Mesendoderm (in vitro differentiated cells): ENCODE measurements at regions not wholly inside any gene's neighbourhood (a gene's known extent, or its start where the extent isn't known, plus 50 kb on each side); places are given as distances from the start of the nearest gene placed in this dataset.

Experiments
- DNase-seq: peaks from one replicate; pipeline ENCODE4 v3.0.0; 2013
- H2AK5ac ChIP-seq: 2 replicates; pipeline ENCODE4 v1.6.1; 2013; ENCODE audit warnings: low read length, inconsistent platforms
- H2BK120ac ChIP-seq: 2 replicates; pipeline ENCODE4 v1.6.1; 2013; ENCODE audit warnings: low read depth, mild to moderate bottlenecking, low read length, moderate library complexity, mixed read lengths
- H2BK15ac ChIP-seq: replicated peaks from 2 replicates; pipeline ENCODE4 v1.6.1; 2013; ENCODE audit warnings: low read depth, mild to moderate bottlenecking, moderate library complexity
- H2BK5ac ChIP-seq: 2 replicates; pipeline ENCODE4 v1.6.1; 2013; ENCODE audit warnings: low read length, inconsistent platforms
- H3K18ac ChIP-seq: 2 replicates; pipeline ENCODE4 v1.6.1; 2013; ENCODE audit warnings: mild to moderate bottlenecking, low read length, mixed read lengths
- H3K23ac ChIP-seq: one replicate; pipeline ENCODE4 v1.6.1; 2013; ENCODE audit warnings: low read length
- H3K27ac ChIP-seq: 2 replicates; pipeline ENCODE4 v1.5.1; 2013; ENCODE audit warnings: low read depth, mild to moderate bottlenecking, inconsistent platforms, low read length, moderate library complexity
- H3K27me3 ChIP-seq: 2 replicates; pipeline ENCODE4 v1.6.1; 2013; ENCODE audit warnings: low read length, control low read depth, mild to moderate bottlenecking, inconsistent platforms; ENCODE audit not compliant: insufficient read depth, poor library complexity
- H3K36me3 ChIP-seq: 2 replicates; pipeline ENCODE4 v1.6.1; 2013; ENCODE audit warnings: low read length, inconsistent platforms; ENCODE audit not compliant: control insufficient read depth, insufficient read depth
- H3K4ac ChIP-seq: one replicate; pipeline ENCODE4 v1.6.1; 2013; ENCODE audit warnings: low read depth, mild to moderate bottlenecking, low read length, moderate library complexity
- H3K4me1 ChIP-seq: 2 replicates; pipeline ENCODE4 v1.6.1; 2013; ENCODE audit warnings: low read depth, low read length, inconsistent platforms; ENCODE audit not compliant: control insufficient read depth
- H3K4me2 ChIP-seq: 2 replicates; pipeline ENCODE4 v1.6.1; 2013; ENCODE audit warnings: low read length
- H3K4me3 ChIP-seq: 2 replicates; pipeline ENCODE4 v1.5.1; 2013; ENCODE audit warnings: mild to moderate bottlenecking, low read length
- H3K56ac ChIP-seq: one replicate; pipeline ENCODE4 v1.6.1; 2013; ENCODE audit warnings: low read length
- H3K79me1 ChIP-seq: 2 replicates; pipeline ENCODE4 v1.6.1; 2013; ENCODE audit warnings: low read length, inconsistent platforms
- H3K79me2 ChIP-seq: 2 replicates; pipeline ENCODE4 v1.6.1; 2013; ENCODE audit warnings: mild to moderate bottlenecking, low read length; ENCODE audit not compliant: control insufficient read depth, insufficient read depth
- H3K9ac ChIP-seq: 2 replicates; pipeline ENCODE4 v1.6.1; 2013; ENCODE audit warnings: low read length, inconsistent platforms
- H4K5ac ChIP-seq: one replicate; pipeline ENCODE4 v1.6.1; 2013; ENCODE audit warnings: low read length
- H4K8ac ChIP-seq: one replicate; pipeline ENCODE4 v1.6.1; 2013; ENCODE audit warnings: low read depth, mild to moderate bottlenecking, control low read depth, low read length, moderate library complexity
- whole genome bisulfite sequencing: extraction: QIAGEN DNeasy Blood & Tissue Kit; methylation state at CpG from one replicate; pipeline ENCODE4 v1.1.7; 2013; ENCODE audit warnings: low lambda C conversion rate, missing lambda C conversion rate; ENCODE audit not compliant: insufficient coverage; ENCODE audit errors: extremely low coverage; 5-methylcytosine and 5-hydroxymethylcytosine counted together

GRCh38 chr5:172558076-172558976 lies 82.7 kb upstream of the NEURL1B start:
- Histone ChIP-seq H3K18ac (no peak overlapping the region), H3K4me1 (no peaks in the 10 kb centered on the region), H3K36me3 (no peaks in the 10 kb centered on the region), H3K23ac (no peak overlapping the region), H2BK5ac (no peak overlapping the region), H3K79me2 (no peaks in the 10 kb centered on the region), H3K9ac (no peak overlapping the region), H3K4me2 (no peak overlapping the region), H3K27ac (no peak overlapping the region), H4K8ac (no peak overlapping the region), H2AK5ac (no peak overlapping the region), H2BK120ac (no peak overlapping the region), H3K4ac (no peak overlapping the region), H3K27me3 (no peaks in the 10 kb centered on the region), H2BK15ac (no peak overlapping the region), H4K5ac (no peak overlapping the region), H3K4me3 (no peak overlapping the region), H3K56ac (no peak overlapping the region), H3K79me1 (no peaks in the 10 kb centered on the region)
- no CpG with 5 or more reads among the region's 17 CpGs for WGBS
- no peak for DNase-seq

GRCh38 chr5:172556971-172557461 lies 84.0 kb upstream of the NEURL1B start:
- Histone ChIP-seq H3K18ac (no peak overlapping the region), H2AK5ac (no peak overlapping the region)

GRCh38 chr5:172556262-172556661 lies 84.8 kb upstream of the NEURL1B start:
- Histone ChIP-seq H2BK5ac (no peak overlapping the region), H3K27ac (no peak overlapping the region), H2BK15ac (no peak overlapping the region), H3K4me2 (no peak overlapping the region), H3K18ac (no peak overlapping the region), H3K79me1 (no peaks in the 10 kb centered on the region), H3K9ac (no peak overlapping the region), H3K79me2 (no peaks in the 10 kb centered on the region), H4K8ac (no peak overlapping the region), H3K4me1 (no peaks in the 10 kb centered on the region), H3K27me3 (no peaks in the 10 kb centered on the region), H3K4me3 (no peak overlapping the region), H3K4ac (no peak overlapping the region), H4K5ac (no peak overlapping the region), H3K36me3 (no peaks in the 10 kb centered on the region), H3K56ac (no peak overlapping the region), H3K23ac (no peak overlapping the region), H2AK5ac (no peak overlapping the region), H2BK120ac (no peak overlapping the region)
- no CpG with 5 or more reads among the region's 3 CpGs for WGBS
- DNase-seq: no peak

More at GRCh38 chr5:172556971-172557461, 84.0 kb upstream of the NEURL1B start:
- Histone ChIP-seq H3K9ac (no peak overlapping the region), H4K8ac (no peak overlapping the region), H2BK5ac (no peak overlapping the region), H3K27me3 (no peaks in the 10 kb centered on the region), H2BK15ac (no peak overlapping the region), H3K79me2 (no peaks in the 10 kb centered on the region), H3K56ac (no peak overlapping the region), H3K4me2 (no peak overlapping the region), H4K5ac (no peak overlapping the region), H3K79me1 (no peaks in the 10 kb centered on the region), H3K4me1 (no peaks in the 10 kb centered on the region), H3K4ac (no peak overlapping the region), H3K23ac (no peak overlapping the region), H3K36me3 (no peaks in the 10 kb centered on the region), H2BK120ac (no peak overlapping the region), H3K27ac (no peak overlapping the region), H3K4me3 (no peak overlapping the region)
- DNase-seq: no peak
- WGBS: no CpG with 5 or more reads among the region's 12 CpGs

GRCh38 chr5:172554562-172554961 lies 86.5 kb upstream of the NEURL1B start:
- H2BK5ac ChIP-seq: no peak overlapping the region
- H3K4me3 ChIP-seq: no peak overlapping the region
- H3K9ac ChIP-seq: no peak overlapping the region
- no peak for DNase-seq
- H3K36me3 ChIP-seq: no peaks in the 10 kb centered on the region
- no peaks in the 10 kb centered on the region for H3K27me3 ChIP-seq
- H3K56ac ChIP-seq: no peak overlapping the region
- H3K79me1 ChIP-seq: no peaks in the 10 kb centered on the region
- no peak overlapping the region for H4K5ac ChIP-seq
- no peak overlapping the region for H2BK120ac ChIP-seq
- no peak overlapping the region for H2AK5ac ChIP-seq
- no peak overlapping the region for H3K23ac ChIP-seq
- no peak overlapping the region for H2BK15ac ChIP-seq
- no peak overlapping the region for H3K4me2 ChIP-seq
- H4K8ac ChIP-seq: no peak overlapping the region
- no peak overlapping the region for H3K27ac ChIP-seq
- no peaks in the 10 kb centered on the region for H3K79me2 ChIP-seq
- no peak overlapping the region for H3K4ac ChIP-seq
- WGBS: no CpG with 5 or more reads among the region's 14 CpGs
- H3K18ac ChIP-seq: no peak overlapping the region
- H3K4me1 ChIP-seq: no peaks in the 10 kb centered on the region

GRCh38 chr5:172553903-172554302 lies 87.2 kb upstream of the NEURL1B start:
- no peak overlapping the region for H3K27ac ChIP-seq
- no peak overlapping the region for H2BK5ac ChIP-seq
- H3K27me3 ChIP-seq: no peaks in the 10 kb centered on the region
- H3K4me1 ChIP-seq: no peaks in the 10 kb centered on the region
- H3K23ac ChIP-seq: no peak overlapping the region
- H3K4ac ChIP-seq: no peak overlapping the region
- H3K79me1 ChIP-seq: no peaks in the 10 kb centered on the region
- no peak overlapping the region for H3K4me3 ChIP-seq
- DNase-seq: no peak
- H3K79me2 ChIP-seq: no peaks in the 10 kb centered on the region
- H2AK5ac ChIP-seq: no peak overlapping the region
- no peak overlapping the region for H3K18ac ChIP-seq
- H4K5ac ChIP-seq: no peak overlapping the region
- no CpG with 5 or more reads among the region's 3 CpGs for WGBS
- H3K4me2 ChIP-seq: no peak overlapping the region
- no peaks in the 10 kb centered on the region for H3K36me3 ChIP-seq
- no peak overlapping the region for H4K8ac ChIP-seq
- no peak overlapping the region for H3K9ac ChIP-seq
- no peak overlapping the region for H2BK15ac ChIP-seq
- H3K56ac ChIP-seq: no peak overlapping the region
- no peak overlapping the region for H2BK120ac ChIP-seq
